ENCODE measurements at regions not wholly inside any gene's neighbourhood (a gene's known extent, or its start where the extent isn't known, plus 50 kb on each side); places are given as distances from the start of the nearest gene placed in this dataset.

- no peak overlapping the region for H3K4me3 ChIP-seq (ENCODE audit: low read depth, low read length)
- DNase-seq (ENCODE audit: low read depth) = no peak
- no peak for TF ChIP-seq CTCF (IDR thresholded peaks at IDR 0.05; ENCODE audit: insufficient read depth, low read length)
Measured at GRCh38 chr10:100688201-100688600, 57.2 kb upstream of the PAX2 start.

DNA sequence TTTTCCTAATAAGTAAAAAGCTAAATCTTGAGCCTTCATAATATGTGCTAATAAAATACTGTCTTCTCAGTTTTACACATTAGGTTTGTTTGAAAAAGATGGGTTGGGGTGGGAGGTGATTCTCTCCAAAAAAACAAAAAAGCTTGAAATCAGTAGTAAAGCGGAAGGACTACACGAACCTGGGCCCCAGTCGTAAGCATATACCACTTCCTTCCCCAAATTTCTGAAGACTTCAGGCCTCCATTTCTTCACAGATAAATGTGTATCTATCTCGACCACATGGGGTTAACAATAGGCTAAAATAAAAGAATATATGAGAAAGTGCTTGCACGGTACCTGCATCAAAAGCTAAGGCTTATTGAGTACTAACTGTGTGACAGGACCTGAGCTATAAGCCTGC lies 51.6 kb upstream of the PAX2 start:
- DNase-seq (ENCODE audit: low read depth) = no peak
- TF ChIP-seq CTCF (IDR thresholded peaks at IDR 0.05; ENCODE audit: insufficient read depth, low read length) = no peak
- H3K4me3 ChIP-seq (ENCODE audit: low read depth, low read length) = no peak overlapping the region

Measured in fibroblast of the aortic adventitia (primary cell).